ENCODE measurements at regions not wholly inside any gene's neighbourhood (a gene's known extent, or its start where the extent isn't known, plus 50 kb on each side); places are given as distances from the start of the nearest gene placed in this dataset.

DNA sequence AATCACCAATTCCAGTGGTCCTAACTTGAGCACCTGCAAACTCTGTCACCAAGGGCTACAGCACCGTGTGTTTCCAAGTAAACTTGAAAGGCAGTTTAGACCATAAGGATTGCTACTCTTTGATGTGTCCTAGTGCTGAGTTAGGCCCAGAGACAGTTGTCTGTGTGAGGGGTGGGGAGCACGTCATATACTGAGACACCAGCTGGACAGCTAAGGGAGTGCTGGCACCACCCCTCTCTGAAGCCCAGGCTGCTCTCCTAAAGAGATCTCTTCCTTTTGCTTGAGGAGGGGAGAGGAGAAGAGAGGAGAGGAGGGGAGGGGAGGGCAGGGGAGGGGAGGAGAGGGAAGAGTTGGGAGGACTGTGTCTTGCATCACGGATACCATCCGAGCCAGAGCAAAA is 218.7 kb upstream of the TACR3 start:
- H3K36me3 ChIP-seq (ENCODE audit: control insufficient read depth, insufficient read depth, low read length) = no peaks in the 10 kb centered on the region
- no peak overlapping the region for H3K4me3 ChIP-seq (replicated peaks; ENCODE audit: low read depth, low read length)
- TF ChIP-seq, protein P1, sequence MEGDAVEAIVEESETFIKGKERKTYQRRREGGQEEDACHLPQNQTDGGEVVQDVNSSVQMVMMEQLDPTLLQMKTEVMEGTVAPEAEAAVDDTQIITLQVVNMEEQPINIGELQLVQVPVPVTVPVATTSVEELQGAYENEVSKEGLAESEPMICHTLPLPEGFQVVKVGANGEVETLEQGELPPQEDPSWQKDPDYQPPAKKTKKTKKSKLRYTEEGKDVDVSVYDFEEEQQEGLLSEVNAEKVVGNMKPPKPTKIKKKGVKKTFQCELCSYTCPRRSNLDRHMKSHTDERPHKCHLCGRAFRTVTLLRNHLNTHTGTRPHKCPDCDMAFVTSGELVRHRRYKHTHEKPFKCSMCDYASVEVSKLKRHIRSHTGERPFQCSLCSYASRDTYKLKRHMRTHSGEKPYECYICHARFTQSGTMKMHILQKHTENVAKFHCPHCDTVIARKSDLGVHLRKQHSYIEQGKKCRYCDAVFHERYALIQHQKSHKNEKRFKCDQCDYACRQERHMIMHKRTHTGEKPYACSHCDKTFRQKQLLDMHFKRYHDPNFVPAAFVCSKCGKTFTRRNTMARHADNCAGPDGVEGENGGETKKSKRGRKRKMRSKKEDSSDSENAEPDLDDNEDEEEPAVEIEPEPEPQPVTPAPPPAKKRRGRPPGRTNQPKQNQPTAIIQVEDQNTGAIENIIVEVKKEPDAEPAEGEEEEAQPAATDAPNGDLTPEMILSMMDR (IDR thresholded peaks at IDR 0.05; ENCODE audit: insufficient read depth, low read length, poor library complexity, severe bottlenecking) = no peak
- no peaks in the 10 kb centered on the region for H3K27me3 ChIP-seq (replicated peaks; ENCODE audit: control insufficient read depth, insufficient read depth, low read length)
- no peak for DNase-seq (ENCODE audit: extremely low read depth, insufficient read length)

DNA sequence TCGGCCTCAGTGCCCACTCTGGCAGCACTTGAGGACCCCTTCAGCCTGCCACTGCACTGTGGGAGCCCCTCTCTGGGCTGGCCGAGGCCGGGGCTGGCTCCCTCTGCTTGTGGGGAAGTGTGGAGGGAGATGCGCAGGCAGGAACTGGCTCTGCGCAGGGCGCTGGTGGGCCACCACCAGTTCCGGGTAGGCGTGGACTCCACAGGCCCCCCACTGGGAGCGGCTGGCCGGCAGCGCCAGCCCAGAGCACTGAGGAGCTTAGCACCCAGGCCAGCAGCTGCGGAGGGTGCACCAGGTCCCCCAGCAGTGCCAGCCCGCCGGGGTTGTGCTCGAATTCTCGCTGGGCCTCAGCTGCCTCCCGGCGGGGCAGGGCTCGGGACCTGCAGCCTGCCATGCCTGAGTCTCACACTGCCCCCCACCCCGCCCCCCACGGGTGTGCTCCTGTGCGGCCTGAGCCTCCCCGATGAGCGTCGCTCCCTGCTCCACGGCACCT is 216.9 kb upstream of the TACR3 start:
- Histone ChIP-seq H3K36me3 (ENCODE audit: control insufficient read depth, insufficient read depth, low read length) (no peaks in the 10 kb centered on the region), H3K27me3 (replicated peaks; ENCODE audit: control insufficient read depth, insufficient read depth, low read length) (no peaks in the 10 kb centered on the region), H3K4me3 (replicated peaks; ENCODE audit: low read depth, low read length) (no peak overlapping the region)
- DNase-seq (ENCODE audit: extremely low read depth, insufficient read length) = no peak
- TF ChIP-seq, protein P1 (IDR thresholded peaks at IDR 0.05; ENCODE audit: insufficient read depth, low read length, poor library complexity, severe bottlenecking) = no peak

DNA sequence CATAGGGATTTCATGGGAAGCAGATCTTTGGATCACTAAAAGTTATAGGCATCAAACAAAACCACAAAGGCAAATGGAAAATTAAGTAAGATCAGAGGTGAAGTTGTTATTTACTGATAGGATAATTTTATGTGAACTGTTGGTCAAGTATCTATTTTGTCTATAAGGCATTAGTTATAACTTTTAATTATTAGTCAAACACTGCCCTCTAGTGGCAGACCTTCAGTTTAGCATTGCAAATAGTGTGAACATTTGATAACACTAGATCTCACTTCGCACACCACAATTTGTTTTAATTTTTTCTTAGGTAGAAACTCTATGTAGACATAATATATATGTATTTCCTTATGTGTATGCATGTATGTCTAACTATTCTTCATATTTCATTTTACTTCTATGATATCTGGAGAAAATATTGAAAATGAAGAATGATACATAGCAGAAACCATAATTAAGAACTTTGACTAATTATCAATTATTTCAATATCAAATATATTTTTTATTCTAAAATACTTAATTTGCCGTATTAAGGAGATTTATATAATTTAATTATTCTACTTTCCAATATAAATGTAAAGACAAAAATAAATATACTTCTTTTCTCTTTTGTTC is 214.5 kb upstream of the TACR3 start:
- TF ChIP-seq, protein P1 (IDR thresholded peaks at IDR 0.05; ENCODE audit: insufficient read depth, low read length, poor library complexity, severe bottlenecking) = peak; percentile 57
- no peak for DNase-seq (ENCODE audit: extremely low read depth, insufficient read length)

DNA sequence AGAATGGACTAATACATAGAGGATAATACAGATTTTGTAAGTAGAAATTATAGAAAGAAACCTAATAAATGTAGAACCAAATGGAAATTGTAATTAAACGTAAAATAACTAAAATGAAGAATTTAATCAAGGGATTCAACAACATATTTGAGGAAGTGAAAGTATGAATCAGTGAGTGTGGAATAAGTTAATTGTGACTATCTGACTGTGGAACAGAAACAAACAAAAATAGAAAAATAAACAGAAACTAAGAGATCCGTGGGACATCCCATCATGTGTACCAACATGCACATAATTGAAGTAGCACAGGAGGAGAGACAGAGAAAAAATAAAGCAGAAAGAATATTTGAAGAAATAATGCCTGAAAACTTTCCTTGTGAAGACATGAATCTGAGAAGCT is 208.6 kb upstream of the TACR3 start:
- H3K27me3 ChIP-seq (replicated peaks; ENCODE audit: control insufficient read depth, insufficient read depth, low read length) = no peaks in the 10 kb centered on the region
- no peak for DNase-seq (ENCODE audit: extremely low read depth, insufficient read length)
- H3K36me3 ChIP-seq (ENCODE audit: control insufficient read depth, insufficient read depth, low read length) = no peaks in the 10 kb centered on the region
- TF ChIP-seq, protein P1 (IDR thresholded peaks at IDR 0.05; ENCODE audit: insufficient read depth, low read length, poor library complexity, severe bottlenecking) = no peak
- no peak overlapping the region for H3K4me3 ChIP-seq (replicated peaks; ENCODE audit: low read depth, low read length)

More for the DNA sequence above, 214.5 kb upstream of the TACR3 start:
- Histone ChIP-seq H3K4me3 (replicated peaks; ENCODE audit: low read depth, low read length) (no peak overlapping the region), H3K27me3 (replicated peaks; ENCODE audit: control insufficient read depth, insufficient read depth, low read length) (no peaks in the 10 kb centered on the region), H3K36me3 (ENCODE audit: control insufficient read depth, insufficient read depth, low read length) (no peaks in the 10 kb centered on the region)

DNA sequence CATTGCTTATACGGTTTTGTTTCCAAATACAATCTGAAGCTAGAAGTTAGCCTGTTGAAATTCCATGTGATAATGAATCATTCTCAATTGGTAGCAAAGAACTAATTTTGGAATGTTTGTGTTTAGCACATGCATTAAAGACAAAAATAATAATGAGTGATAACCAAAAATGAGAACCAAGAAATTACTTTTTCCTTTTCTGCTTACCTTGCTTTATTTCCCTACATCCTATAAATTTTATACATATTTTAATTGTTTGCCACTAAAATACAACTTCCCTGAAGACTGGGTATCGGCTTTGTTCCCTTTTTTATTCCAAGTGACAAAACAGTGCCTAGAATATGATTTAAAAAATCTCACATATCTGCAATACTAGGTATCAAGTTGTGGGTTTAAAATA is 203.8 kb upstream of the TACR3 start:
- Histone ChIP-seq H3K4me3 (replicated peaks; ENCODE audit: low read depth, low read length) (no peak overlapping the region), H3K36me3 (ENCODE audit: control insufficient read depth, insufficient read depth, low read length) (no peaks in the 10 kb centered on the region), H3K27me3 (replicated peaks; ENCODE audit: control insufficient read depth, insufficient read depth, low read length) (no peaks in the 10 kb centered on the region)
- no peak for DNase-seq (ENCODE audit: extremely low read depth, insufficient read length)
- TF ChIP-seq, protein P1 (IDR thresholded peaks at IDR 0.05; ENCODE audit: insufficient read depth, low read length, poor library complexity, severe bottlenecking) = no peak

DNA sequence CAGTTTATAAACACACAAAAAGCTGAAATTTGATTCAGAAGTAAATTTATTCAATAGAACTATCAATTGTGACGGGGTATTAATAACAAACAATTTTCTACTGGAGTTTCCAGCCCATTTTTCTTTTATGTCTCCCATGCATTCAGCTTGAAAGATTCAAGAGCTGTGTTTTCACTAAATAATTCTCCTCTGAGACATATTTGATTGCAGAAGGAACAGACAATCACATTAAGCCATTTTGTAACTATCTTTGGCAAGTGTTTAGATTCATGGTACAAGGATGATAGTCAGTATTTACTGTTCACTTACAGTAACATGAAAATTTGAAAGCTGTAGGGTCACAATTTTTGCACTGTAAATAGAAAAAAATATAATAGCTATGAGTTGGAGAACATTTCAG is 198.4 kb upstream of the TACR3 start:
- no peak for DNase-seq (ENCODE audit: extremely low read depth, insufficient read length)

More for the DNA sequence above, 198.4 kb upstream of the TACR3 start:
- TF ChIP-seq, protein P1 (IDR thresholded peaks at IDR 0.05; ENCODE audit: insufficient read depth, low read length, poor library complexity, severe bottlenecking) = no peak
- H3K4me3 ChIP-seq (replicated peaks; ENCODE audit: low read depth, low read length) = no peak overlapping the region
- no peaks in the 10 kb centered on the region for H3K36me3 ChIP-seq (ENCODE audit: control insufficient read depth, insufficient read depth, low read length)
- H3K27me3 ChIP-seq (replicated peaks; ENCODE audit: control insufficient read depth, insufficient read depth, low read length) = no peaks in the 10 kb centered on the region

Measured in GM06990 (cell line).